ENCODE measurements at regions not wholly inside any gene's neighbourhood (a gene's known extent, or its start where the extent isn't known, plus 50 kb on each side); places are given as distances from the start of the nearest gene placed in this dataset.
"Not testable (repeated sequence)": the region's sequence is repeated elsewhere in the genome, so short reads cannot be mapped to it uniquely, and the experiment has no call there.

DNA sequence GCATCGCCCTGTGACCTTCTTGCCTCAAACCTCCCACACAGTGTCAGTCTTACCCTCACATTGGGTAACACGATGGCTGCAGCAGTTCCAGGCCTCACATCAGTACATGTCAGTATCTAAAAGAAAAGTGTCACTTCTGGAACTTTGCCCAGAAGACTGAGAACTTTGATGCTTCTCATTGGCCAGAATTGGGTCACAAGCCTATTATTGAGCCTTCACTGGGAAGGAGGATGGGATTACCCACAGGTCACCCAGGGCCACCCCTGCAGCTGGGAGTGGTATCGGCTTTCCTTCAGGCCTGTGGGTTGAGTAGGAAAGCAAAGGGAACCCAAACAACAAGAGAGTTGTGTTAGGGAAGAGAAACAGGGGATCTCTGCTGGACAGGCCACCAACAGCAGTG, 111.5 kb downstream of the NPY start:
- no peak for DNase-seq (ENCODE audit: low spot score)

DNA sequence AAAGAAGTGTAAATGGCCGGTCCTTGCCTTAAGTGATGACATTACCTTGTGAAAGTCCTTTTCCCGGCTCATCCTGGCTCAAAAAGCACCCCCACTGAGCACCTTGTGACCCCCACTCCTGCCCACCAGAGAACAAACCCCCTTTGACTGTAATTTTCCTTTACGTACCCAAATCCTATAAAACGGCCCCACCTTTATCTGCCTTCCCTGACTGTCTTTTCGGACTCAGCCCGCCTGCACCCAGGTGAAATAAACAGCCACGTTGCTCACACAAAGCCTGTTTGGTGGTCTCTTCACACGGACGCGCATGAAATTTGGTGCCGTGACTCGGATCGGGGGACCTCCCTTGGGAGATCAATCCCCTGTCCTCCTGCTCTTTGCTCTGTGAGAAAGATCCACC, 112.4 kb downstream of the NPY start:
- not testable (repeated sequence) for DNase-seq (ENCODE audit: low spot score)

DNA sequence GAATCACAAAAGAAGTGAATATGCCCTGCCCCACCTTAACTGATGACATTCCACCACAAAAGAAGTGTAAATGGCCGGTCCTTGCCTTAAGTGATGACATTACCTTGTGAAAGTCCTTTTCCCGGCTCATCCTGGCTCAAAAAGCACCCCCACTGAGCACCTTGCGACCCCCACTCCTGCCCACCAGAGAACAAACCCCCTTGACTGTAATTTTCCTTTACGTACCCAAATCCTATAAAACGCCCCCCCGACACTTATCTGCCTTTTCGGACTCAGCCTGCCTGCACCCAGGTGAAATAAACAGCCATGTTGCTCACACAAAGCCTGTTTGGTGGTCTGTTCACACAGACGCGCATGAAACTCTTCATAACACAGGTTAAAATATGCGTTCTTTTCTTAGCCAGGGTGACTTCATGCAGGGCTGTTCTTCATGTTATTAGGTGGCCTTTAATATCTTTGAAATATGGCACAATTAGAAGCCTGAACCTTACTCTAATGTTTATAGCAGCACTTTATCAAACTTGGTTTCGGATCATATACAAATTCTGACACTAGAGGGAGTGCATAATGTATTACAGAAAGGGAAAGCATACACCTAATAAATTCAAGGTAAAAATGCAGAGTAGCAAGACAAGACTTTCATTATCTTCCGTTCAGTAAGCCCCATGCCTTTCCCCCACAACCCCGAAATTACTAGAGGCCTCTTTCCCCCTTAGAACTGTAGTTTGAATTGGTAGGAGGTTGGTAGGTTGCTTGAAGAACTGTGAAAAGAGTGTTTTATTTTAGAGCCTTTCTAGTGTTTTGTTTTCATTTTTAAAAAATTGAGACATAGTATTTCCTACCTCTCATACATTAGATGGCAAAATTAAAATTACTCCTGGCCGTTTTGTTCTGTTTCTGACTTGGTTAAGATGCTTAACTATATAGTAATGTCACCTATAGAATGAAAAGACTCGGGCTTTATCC, 117.9 kb downstream of the NPY start:
- no peak for DNase-seq (ENCODE audit: low spot score)

DNA sequence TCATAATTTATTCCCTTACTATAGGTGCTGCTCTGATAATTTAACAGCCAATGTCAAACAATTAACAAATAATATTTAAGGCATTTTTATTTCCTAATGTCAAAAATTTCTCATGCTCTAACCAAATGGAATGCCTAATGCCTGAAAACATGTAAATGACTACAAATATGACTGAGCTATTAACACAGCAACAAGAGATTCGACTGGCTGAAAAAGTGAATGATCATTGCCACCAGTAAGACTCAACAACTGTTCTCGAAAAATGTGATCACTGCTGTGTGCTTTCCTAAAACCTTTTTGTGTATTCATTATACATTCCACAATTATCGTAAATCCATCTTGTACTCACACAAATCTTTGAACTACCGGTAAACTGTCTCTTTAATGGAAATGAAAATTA, 118.7 kb downstream of the NPY start:
- DNase-seq (ENCODE audit: low spot score), result no peak

DNA sequence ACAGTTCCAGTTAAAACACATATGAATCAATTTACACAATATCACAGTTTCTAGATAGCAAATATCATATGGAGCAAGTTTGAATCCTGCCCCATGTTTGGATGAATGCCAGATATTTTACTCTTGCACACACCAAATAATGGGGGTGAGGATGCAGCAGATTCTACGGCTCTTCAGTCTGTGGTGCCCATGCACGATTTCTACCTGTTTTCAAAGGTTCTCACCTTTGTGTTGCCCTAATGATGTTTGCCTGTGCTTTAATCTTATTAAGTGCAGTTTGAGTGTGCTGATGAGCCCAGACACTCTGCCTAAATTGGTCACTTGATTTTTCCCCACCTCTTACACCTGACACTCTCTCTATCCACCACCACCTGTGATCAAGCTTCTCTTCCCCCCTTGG, 119.6 kb downstream of the NPY start:
- no peak for DNase-seq (ENCODE audit: low spot score)

DNA sequence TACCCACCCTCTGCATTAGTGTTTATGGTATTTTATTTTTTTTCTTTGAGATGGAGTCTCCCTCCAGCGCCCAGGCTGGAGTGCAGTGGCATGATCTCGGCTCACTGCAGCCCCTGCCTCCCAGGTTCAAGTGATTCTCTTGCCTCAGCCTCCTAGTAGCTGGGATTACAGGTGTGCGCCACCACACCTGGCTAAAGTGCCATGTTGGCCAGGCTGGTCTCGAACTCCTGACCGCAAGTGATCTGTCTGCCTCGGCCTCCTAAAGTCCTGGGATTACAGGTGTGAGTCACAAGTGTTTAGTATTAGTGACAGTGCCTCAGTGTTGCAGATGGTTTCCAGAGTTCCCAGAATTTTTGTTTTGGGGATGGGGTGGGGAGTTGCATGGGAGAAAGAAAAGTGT, 120.3 kb downstream of the NPY start:
- DNase-seq (ENCODE audit: low spot score), result no peak

DNA sequence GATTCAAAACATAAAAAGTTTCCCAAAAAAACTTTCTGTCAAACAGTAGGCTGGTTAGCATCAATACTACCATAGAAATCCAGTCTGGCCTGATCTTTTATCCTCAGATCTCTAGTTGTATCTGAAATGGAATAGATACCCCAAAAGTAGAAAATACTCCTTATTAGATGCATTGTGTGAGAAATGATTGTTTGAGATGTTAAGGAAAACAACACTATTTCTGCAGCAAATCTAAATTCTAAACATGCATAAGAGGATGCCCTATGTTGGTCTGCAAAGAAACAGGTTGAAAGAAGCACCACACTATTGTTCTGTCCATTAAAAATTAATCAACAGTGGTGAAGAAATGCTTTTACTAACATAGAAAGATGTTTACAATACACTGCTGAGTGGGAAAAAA, 121.0 kb downstream of the NPY start:
- DNase-seq (ENCODE audit: low spot score), result no peak

DNA sequence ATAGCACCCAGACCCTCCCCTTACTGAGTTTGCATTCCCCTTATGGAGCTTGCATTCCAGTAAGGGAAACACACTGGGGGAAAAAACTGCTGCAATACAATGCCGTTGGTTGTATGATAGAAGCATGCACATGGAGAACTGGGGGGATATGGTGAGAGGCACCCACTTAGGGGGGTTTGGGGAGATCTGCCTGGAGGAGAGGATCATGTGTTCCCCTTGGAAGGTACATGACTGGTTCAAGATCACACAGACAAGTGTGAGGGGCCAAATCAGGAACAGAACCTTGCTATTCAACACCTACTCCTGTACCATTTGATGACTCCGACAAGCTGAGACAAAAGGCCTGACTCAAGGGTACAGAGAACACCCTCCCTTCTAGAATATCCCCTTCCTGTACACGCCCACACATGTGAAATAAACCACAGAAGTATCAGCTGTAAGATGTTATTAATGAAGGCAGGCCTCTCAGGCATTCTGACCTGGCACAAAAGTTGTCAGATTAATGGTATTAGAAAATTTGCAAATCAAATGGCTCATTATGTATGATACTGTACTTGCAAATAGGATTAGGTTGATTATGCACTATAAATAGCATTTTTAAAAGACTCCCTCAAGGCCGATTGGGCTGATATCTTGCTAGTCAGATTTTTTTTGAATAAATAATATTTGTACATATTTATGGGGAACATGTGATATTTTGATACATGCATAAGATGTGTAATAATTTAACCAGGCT, 122.2 kb downstream of the NPY start:
- DNase-seq (ENCODE audit: low spot score), result no peak

DNA sequence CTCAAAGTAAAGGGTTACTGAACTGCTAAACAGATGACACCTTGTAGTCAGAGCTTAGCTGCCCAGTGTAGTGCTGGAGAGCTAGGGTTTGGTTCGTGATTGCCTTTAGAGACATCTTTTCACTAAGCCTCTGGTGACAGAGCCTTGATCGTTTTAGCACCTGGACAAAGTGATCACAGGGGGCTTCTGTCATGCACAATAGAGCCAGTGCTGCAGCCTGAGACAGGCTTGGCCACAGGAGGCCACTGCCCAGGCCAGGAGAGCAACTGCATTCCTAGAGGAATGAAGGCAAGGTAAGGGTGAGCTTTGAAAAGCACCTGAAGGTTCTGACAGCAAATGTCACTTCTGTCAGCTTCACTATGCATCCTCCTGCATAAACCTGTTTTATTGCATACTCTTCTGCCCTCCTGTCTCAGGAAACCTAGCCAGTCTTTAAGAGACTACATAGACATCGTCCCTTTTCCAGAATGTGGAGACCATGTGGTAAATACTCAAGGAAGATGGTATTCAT, 122.9 kb downstream of the NPY start:
- DNase-seq (ENCODE audit: low spot score), result no peak

DNA sequence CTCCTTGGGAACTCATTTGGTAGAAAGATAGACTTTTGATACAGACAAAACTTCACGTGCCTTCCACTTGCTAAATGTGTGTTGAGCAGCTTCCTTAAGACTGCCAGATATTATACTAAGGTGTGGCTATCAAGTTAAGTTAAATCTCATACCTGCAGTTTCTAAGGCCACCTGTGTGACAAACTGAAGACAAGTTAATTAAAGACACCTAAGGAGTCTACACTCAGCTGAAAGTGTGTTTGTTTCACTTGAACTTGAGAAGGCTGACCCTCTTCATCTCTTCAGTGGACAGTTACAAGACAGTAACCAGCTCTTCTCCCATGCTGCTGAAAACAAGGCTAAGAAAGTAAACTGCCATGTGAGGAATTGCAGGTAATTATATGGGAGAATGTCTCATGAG, 124.0 kb downstream of the NPY start:
- DNase-seq (ENCODE audit: low spot score), result no peak

DNA sequence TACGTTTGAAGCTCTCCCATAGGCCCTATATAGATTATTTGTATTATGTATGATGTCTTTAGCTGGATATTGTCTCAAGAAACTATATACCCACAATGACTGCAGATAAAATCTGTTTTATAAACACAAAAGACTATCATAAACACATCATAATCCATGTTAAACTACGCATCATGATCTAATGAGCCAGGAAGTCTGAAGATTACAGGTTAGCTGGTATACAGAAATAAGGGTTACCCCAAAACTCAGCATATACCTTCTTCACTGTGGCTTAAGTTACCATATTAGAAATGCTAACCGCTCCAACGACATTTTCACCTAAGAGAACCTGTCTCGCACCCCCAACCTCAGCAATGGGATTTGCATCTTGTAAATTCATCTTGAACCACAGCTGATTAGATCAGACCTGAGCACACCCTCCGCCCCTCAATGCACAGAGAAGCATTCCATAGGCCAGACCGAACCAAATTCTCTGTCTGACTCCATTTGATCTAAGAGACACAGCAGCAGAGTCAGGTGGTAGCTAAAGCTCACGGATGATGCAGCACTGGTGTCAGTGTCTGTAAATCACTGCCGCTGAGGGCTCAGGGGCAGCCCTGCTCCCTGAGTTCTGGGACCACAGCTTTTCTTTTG, 124.9 kb downstream of the NPY start:
- DNase-seq (ENCODE audit: low spot score), result no peak

DNA sequence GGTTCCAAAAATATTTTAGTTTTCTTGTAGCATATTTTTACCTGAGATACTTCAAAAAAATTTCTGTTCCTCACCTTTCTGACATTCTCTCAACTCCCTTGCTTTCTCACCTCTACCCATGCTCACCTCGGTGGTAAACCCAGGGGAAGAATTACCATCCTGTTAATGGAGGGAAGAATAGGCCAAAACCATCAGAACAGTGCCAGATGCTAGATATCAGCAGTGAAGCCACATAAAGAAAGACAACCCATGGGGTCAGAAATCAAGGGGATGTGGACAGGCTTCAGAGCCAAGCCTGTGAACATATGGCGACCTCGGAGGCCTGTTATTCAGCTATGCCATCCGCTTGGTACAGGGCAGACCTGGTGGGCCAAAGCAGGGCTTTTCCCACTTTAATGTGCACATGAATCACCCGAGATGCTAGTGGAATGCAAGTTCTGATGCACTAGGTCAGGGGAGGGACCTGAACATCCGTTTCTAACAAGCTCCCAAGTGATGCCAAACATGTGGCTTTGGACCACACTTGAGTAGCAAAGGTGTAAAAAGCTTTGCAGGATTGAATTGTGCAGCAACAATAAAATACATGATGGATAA, 125.5 kb downstream of the NPY start:
- no peak for DNase-seq (ENCODE audit: low spot score)

DNA sequence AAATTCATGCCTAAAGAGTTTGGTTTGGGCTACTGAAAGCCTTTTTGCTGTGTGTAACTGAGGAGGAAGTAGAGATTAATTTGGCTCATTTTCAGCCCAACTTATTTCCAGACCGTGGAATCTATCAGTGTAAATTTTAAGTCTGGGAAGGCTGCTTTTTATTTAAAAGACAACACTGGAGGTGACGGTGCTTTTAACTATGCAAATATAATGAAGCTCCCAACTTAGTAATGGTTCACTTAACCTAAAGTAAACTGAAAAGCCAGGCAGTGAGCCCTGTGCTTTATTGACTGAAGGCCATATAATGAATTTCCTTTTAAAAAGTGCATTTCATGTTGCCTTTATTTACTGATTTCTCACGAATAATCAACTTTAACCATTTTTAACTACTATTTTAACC, 127.2 kb downstream of the NPY start:
- no peak for DNase-seq (ENCODE audit: low spot score)

DNA sequence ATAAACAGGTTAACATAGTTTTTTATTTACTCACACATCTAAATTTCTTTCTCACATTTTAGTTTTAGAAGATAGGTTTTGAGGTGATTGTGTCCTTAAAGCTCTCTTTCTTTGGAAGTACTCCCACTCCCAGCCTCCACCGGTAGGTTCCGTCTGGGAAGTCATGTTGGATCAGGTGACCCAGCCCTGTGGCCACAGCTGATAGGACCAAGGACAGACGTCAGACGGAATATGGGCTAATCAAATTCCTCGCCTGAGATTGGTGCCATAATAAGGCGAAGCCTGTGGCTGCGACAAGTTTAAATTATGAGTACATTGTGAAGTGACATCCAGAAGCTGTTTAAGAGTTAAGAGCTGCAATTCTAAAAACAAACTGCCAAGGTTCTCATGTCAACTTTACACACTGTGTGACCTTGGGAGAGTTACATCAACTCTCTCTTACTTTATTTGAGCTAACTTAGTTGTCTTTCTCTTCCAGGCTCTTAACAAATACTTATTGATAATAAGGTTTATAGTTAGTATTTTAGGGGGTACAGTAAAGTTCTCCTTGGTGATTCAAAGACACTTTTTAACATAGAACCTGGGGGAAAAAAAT, 133.6 kb downstream of the NPY start:
- no peak for DNase-seq (ENCODE audit: low spot score)

DNA sequence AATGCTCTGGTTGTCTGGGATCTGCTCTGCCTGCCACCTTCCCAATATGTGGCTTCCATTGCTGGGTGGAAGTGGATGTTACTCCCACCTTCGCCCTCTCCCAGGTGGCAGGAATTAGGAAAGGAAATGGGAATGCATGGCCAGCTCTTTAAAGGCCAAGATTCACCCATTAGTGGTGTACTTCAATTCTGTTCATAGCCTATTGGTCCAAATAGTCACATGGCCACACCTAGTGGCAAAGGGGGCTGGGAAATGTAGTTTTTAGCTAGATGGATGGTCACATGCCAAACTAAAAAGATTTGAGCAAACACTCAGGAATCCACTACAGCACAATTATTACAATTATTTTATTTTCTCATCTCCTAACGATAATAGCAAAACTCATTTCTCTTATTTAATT, 135.1 kb downstream of the NPY start:
- no peak for DNase-seq (ENCODE audit: low spot score)

DNA sequence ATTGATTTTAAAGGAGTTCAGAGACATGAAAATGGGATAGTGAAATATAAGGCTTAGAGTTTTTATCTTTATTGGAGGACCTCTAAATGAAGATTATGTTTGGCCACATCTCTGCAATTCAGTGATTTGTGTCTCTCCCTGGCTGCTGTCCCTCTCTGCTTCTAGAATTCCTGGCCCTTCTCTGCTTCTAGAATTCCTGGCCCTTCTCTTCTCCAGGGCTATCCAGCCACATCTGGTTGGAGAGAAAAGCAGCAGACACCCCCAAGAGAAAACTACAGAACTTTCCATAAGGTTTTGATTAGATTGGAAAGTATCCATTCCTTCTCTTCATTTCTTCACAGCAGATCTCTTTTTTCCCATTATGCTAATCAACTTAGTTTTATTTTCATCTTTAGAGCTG, 135.5 kb downstream of the NPY start:
- no peak for DNase-seq (ENCODE audit: low spot score)

DNA sequence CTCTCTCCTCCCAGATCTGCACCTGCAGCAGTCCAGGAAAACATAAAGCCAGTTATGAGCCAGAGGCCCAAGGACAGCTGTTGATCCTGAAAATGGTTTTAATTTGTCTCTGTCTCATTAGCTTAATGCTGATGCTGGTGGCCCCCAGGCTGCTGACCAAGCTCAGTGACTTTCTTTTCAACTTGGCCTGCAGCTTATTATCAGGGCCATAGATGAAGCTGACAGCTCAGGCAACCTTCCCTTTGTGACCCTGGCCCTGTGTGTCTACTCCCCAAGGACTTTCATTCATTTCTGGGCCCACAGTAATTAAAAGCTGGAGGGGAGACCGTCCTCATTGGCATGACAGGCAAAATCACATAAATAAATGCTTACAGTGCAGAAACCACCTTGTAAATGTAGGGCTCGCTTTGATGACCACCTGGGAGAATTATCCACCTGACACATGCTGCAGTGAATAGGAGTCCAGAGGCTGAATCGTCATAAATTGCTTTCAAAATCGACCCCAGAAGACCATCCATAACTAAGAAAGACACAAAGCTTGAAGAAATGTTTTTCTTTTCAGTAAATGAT, 138.5 kb downstream of the NPY start:
- DNase-seq (ENCODE audit: low spot score), result no peak

DNA sequence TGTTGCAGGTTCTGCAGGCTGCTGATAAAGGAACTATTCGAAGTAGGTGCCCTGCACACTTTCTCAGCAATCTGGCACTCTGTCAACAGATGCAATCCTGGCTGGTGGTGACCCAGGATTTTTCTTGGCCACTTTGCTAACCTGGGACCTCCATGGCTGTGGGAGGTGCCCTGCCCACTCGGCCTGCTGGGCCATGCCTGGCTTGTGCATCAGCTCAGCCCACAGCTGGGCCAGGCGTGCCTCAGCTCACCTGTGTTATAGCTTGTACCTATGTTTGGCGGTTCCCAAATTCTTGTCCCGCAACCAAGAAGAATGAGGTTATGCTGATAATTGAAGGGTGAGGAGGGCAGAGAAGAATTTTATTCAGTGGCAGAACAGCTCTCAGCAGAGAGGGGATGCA, 141.7 kb downstream of the NPY start:
- DNase-seq (ENCODE audit: low spot score), result no peak

DNA sequence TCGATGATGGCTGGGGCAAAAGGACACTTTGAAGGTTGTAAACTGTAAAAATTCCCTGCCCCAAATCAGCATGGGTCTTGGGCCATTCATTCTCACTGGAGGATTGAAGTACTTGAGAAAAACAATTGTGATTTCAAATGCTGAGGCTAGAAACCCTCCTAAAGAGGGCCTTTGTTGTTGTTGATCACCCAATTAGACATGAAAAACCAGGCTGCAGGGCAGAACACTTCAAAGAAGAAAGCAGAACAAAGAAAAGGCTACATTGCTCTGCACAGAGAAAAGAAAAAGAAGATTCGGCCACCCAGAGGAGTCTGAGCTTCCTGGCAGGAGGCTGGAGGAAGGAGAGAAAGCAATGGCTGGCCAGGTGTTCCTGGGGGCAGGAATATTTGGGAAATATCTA, 143.1 kb downstream of the NPY start:
- DNase-seq (ENCODE audit: low spot score), result no peak

DNA sequence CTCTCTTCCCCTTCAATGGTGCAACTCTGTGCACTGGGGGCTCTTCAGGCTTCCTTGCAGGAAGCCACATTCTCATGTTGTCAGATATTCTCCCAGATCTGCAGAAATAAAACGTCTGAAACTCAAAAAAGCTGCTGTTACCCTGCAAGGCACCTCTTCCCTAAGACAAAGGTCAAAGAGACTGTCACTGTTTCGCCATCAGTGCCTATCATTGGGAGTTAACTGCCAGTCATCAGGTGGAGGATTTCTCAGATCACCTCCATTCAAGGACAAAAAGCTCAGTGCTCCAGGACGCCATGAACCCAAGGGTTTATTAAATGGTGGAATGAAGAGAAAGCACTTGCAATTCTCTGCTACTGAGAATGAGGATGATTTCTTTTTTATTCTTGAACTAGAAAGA, 144.6 kb upstream of the PALS2 start:
- DNase-seq (ENCODE audit: low spot score), result no peak

DNA sequence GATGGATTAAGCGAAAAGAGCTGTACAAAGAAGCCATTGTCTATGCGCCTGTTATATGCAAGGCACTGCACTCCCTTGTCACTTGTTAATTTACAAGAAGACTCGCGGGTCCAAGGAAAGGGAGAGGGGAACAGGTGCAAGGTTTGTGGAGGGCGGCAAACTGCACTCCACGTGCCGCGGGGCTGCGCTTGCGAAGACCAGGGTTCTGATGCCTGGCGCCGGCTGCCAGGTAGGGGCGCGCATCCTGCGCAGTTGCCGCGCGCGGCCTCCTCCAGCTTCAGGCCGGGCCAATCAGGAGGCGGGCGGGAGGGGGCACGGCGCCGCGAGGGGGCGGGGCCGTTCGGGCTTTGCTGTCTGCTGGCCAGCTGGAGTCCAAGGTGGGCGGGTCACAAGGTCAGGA, 140.6 kb upstream of the PALS2 start:
- no peak for DNase-seq (ENCODE audit: low spot score)

DNA sequence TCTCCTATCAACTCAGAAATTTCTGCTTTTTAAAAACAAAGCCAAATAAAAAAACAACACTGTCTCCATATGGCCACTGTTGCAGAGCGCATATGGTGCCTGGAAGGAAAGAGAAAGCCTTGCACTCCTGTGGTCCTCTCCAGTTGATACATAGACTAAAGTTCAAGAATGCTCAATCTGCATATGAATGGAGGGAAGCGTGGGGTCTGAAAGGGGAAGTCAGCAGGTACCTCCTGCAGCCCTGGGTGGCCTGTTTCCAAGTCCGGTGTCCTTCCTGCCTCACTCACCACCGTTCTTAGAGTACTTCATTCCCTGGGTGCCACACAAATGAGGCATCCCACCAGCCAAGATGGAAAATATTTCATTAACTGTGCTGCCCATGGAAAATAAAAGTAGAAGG, 138.3 kb upstream of the PALS2 start:
- DNase-seq (ENCODE audit: low spot score), result no peak

All from HuH-7.5 (cell line).